Progenitor cell of endocrine pancreas (in vitro differentiated cells): ENCODE measurements at regions not wholly inside any gene's neighbourhood (a gene's known extent, or its start where the extent isn't known, plus 50 kb on each side); places are given as distances from the start of the nearest gene placed in this dataset.
"Not testable (repeated sequence)": the region's sequence is repeated elsewhere in the genome, so short reads cannot be mapped to it uniquely, and the experiment has no call there.

Source experiments
- DNase-seq: peaks from one replicate; pipeline ENCODE4 v3.0.0; 2021; ENCODE audit warnings: low spot score; ENCODE audit not compliant: unreplicated experiment
- H3K27ac Mint-ChIP-seq: 2 replicates; pipeline ENCODE4 v1.8.0; 2021; ENCODE audit warnings: mild to moderate bottlenecking, moderate library complexity, mixed read lengths
- H3K27me3 Mint-ChIP-seq: 2 replicates; pipeline ENCODE4 v1.8.0; 2021; ENCODE audit warnings: mixed read lengths
- H3K36me3 Mint-ChIP-seq: 2 replicates; pipeline ENCODE4 v1.8.0; 2022; ENCODE audit warnings: mixed read lengths; ENCODE audit not compliant: insufficient read depth
- H3K4me1 Mint-ChIP-seq: 2 replicates; pipeline ENCODE4 v1.8.0; 2021; ENCODE audit warnings: low read depth, mixed read lengths
- H3K4me3 Mint-ChIP-seq: 2 replicates; pipeline ENCODE4 v1.8.0; 2021; ENCODE audit warnings: low read depth, mild to moderate bottlenecking, moderate library complexity, mixed read lengths
- H3K9me3 Mint-ChIP-seq: 2 replicates; pipeline ENCODE4 v1.8.0; 2021; ENCODE audit warnings: low read depth, mixed read lengths
- CTCF ChIP-seq: fragments of 200-600 bp; sonication (generic); IDR thresholded peaks from one replicate; pipeline ENCODE4 v1.5.0; 2021; ENCODE audit warnings: antibody characterized with exemption, mild to moderate bottlenecking; ENCODE audit not compliant: unreplicated experiment

- no peaks in the 10 kb centered on the region for H3K27me3 Mint-ChIP-seq
- no peak for DNase-seq
- H3K9me3 Mint-ChIP-seq: peaks cover 6% of the 10 kb centered on the region
- TF ChIP-seq CTCF: no peak
- H3K27ac Mint-ChIP-seq: no peak overlapping the region
- H3K4me1 Mint-ChIP-seq: peaks cover 2% of the 10 kb centered on the region
- no peaks in the 10 kb centered on the region for H3K36me3 Mint-ChIP-seq
- no peak overlapping the region for H3K4me3 Mint-ChIP-seq
Observed at GRCh38 chr12:91703491-91704283, 442.0 kb downstream of the BTG1 start.

GRCh38 chr12:91702843-91703425 lies 442.7 kb downstream of the BTG1 start:
- H3K4me3 Mint-ChIP-seq: no peak overlapping the region
- no peak for TF ChIP-seq CTCF
- peaks cover 2% of the 10 kb centered on the region for H3K4me1 Mint-ChIP-seq
- DNase-seq: no peak
- no peaks in the 10 kb centered on the region for H3K36me3 Mint-ChIP-seq
- H3K9me3 Mint-ChIP-seq: peaks cover 7% of the 10 kb centered on the region
- H3K27ac Mint-ChIP-seq: no peak overlapping the region
- H3K27me3 Mint-ChIP-seq: no peaks in the 10 kb centered on the region

- H3K9me3 Mint-ChIP-seq: peaks cover 7% of the 10 kb centered on the region
Observed at GRCh38 chr12:91695964-91696363, 449.7 kb downstream of the BTG1 start.

GRCh38 chr12:91695406-91695805 lies 450.2 kb downstream of the BTG1 start:
- H3K9me3 Mint-ChIP-seq, DNase-seq, H3K4me1 Mint-ChIP-seq, H3K36me3 Mint-ChIP-seq, H3K27me3 Mint-ChIP-seq, H3K27ac Mint-ChIP-seq, H3K4me3 Mint-ChIP-seq: not testable (repeated sequence)

More at GRCh38 chr12:91695964-91696363, 449.7 kb downstream of the BTG1 start:
- TF ChIP-seq CTCF: no peak
- Mint-ChIP-seq H3K27me3 (no peaks in the 10 kb centered on the region), H3K4me3 (no peak overlapping the region), H3K27ac (no peak overlapping the region), H3K4me1 (peaks cover 2% of the 10 kb centered on the region), H3K36me3 (no peaks in the 10 kb centered on the region)
- DNase-seq: no peak

GRCh38 chr12:91690531-91690930 lies 455.1 kb downstream of the BTG1 start:
- TF ChIP-seq CTCF: no peak
- no peaks in the 10 kb centered on the region for H3K9me3 Mint-ChIP-seq
- no peaks in the 10 kb centered on the region for H3K27me3 Mint-ChIP-seq
- H3K27ac Mint-ChIP-seq: no peak overlapping the region
- no peaks in the 10 kb centered on the region for H3K4me1 Mint-ChIP-seq
- no peaks in the 10 kb centered on the region for H3K36me3 Mint-ChIP-seq
- no peak for DNase-seq
- H3K4me3 Mint-ChIP-seq: no peak overlapping the region
